NCI-H2081 treated with DMSO at 0.1 percent for 48 hours (cell line): ENCODE measurements at regions not wholly inside any gene's neighbourhood (a gene's known extent, or its start where the extent isn't known, plus 50 kb on each side); places are given as distances from the start of the nearest gene placed in this dataset.
A peak's percentile ranks its signal among the peaks of the same experiment; 100 is the strongest.
"Not testable (repeated sequence)": the region's sequence is repeated elsewhere in the genome, so short reads cannot be mapped to it uniquely, and the experiment has no call there.

Experiments used
- DNase-seq: peaks from one replicate; lab custom pipeline; 2025; lab: John Stamatoyannopoulos, UW

DNA sequence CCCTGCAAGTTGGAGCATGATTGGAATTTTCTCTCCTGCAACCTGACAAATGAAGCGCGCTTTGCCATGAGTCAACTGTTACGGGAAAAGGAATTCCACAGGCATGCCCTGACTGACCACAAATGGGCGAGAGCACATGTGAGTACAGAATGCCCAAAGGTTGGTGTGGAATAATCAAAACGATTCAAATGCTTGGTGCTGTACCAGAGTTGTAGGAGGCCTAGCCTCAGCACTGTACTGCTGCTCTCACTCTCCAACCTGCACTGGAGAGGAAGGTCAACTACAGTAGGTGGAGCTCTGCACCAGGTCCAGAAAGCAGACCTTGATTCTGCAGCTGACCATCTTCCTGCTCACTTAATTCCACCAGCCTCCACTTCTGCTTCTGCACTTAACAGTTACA lies 406.9 kb upstream of the ACTBL2 start:
- no peak for DNase-seq

DNA sequence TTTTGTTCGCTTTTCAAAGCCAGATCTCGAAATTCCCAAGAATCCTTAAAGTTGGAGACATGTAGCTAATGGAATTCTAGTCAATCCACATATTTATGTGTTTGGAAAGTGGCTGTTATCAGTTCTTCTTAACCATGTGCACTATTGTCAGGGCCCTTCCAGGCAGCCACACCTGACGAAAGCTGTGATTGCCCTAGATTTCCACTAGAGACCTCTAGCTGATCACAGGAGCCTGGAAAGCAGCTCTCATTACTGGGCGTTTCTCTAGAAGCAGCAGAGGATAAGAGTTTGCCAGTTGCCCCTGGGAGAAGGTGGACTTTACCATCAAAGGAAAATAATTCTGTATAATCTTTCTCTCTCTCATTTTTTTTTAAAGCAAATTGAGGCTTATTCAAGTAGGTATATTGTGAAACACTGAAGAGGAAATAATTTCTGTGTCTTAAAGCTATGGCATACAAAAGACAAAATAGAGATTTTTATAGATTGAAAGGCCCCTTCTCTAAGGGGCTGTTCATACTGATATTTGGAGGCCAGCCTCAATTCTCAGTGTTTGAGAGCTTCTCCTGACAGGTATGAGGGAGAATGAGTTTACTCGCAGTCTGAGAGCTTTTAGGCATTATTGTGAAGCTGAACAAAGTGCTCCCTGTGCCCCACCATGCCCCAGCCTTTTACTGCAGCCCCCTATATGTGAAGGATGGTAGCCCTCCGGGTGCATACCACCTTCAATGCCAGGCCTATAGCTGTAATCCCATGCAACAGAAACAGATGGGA lies 405.4 kb upstream of the ACTBL2 start:
- peak; percentile 32 for DNase-seq

DNA sequence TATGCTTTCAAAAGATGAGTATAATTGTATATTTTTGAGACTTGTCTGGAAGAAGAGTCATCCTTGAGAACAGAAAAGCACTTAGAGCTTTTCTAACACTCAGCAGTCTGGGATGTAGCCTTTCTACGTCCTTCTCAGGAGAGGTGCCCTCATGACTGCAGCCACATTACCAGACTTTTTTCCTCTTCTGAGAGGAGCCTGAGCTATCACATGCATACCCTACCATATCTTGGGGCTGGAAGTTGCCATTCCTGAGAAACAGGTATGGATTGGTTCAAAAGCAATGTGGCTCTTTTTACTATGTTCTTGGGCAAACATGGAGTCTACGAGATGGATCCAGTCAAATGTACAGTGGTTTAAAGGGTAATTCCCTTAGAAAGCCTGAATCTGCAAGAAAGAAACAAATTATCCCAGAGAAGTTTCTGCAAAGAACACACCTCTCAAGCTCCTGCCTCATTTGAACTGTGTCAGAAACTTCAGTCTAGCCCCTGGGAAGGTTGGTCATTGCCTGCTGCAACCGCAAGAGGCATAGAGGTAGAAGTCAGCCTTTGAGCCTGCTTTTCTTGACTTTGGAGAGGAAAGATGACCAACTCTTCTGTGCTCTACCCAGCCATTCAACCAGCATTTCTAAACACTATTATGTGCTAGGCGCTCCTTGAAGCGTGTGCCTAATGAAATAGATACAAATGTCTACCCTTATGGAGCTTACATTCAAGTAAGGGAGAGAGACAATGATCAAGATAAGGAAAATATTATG lies 401.9 kb upstream of the ACTBL2 start:
- DNase-seq: no peak

DNA sequence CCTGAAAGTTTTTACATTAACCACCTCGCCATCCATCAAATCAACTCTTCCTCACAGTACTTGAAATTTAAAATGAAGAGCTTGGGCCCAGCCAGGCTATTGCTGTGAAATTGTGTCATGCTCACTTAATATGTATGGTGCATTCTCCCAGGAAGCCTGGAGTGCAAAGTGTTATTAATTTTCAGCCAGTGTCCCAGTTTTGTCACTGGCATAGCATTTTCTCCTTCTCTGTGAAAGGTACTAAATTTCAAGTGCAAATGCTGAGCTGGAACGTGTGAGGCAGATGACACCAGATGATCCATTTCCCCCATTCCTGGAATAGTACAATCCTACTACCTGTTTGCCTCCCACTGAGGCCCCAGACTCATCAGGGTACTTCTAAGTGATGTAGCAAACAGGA lies 397.6 kb upstream of the ACTBL2 start:
- no peak for DNase-seq

DNA sequence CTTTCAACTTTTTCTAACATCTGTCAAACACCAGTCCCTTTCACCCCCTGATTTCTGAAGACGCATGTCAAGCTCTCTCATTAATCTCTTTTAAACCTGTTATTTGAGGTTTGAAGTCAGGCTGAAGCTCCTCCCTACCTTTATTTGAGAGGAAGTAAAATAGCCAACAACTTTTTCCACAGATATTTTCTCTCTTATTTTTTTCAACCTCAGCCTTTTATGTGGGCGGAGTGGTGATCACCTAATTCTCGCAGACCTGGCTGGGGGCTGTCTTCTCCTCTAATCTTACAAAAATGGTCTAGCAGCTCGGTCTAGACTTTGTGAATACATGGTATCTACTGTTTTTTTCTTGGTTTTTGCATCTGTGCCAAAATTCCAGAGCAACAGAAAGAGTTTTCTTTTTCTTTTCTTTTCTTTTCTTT lies 395.7 kb upstream of the ACTBL2 start:
- DNase-seq: no peak

DNA sequence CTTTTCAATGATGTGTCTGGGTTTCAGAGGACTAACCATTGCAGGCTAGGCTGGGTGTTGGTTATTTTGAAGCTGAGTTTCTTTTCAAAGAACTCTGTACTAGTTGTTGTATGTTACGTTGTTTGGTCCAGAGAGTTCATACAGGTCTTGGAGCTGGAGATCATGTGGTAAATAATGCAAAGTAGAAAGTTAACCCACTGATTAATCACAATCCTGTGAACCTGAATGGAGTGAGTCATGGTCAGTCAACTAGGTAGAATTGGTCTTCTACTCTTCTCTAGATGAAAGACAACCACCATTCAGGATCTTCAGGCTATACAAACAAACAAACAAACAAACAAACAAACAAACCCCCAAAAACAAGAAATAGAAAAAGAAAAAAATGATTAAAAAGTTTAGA lies 388.9 kb upstream of the ACTBL2 start:
- no peak for DNase-seq

DNA sequence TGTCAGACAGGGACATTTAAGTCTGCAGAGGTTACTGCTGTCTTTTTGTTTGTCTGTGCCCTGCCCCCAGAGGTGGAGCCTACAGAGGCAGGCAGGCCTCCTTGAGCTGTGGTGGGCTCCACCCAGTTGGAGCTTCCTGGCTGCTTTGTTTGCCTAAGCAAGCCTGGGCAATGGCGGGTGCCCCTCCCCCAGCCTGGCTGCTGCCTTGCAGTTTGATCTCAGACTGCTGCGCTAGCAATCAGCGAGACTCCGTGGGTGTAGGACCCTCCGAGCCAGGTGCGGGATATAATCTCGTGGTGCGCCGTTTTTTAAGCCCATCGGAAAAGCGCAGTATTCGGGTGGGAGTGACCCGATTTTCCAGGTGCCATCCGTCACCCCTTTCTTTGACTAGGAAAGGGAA lies 387.7 kb upstream of the ACTBL2 start:
- not testable (repeated sequence) for DNase-seq

DNA sequence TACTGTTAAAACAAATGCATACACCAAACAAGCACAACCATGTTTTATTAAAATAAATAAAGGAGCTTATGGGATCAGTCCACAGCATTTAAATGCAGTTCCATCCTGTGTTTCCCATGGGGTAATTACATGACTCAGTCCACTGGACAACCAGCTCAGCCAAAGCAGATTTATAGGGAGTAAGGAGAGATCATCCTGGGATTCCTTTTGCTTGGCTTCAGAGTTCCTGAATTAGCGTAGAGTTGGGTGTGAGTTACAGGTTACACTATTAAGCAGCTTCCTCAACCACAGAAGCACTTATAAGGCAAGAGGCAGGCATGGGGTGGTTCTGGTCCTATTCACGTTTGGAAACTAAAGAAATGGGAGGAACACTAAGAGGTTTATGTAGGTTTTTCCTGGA lies 381.1 kb upstream of the ACTBL2 start:
- no peak for DNase-seq

DNA sequence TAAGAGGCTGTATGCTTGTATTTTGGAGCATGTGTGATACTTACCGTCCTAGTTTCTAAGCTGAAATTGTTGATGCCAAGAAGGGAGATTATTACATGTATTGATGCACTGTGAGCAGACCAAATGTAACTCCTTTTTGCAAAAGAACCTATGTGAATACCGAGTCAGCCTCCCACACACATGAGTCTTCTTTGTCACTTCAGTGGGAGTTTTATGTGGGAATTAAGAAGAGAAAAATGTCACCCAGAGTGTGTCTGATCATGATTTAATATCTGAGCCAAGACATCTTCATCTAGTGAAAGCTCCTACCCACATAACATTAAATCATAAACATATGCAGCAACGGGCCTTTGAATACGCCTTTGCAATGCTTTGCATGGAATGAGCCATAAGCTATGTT lies 380.3 kb upstream of the ACTBL2 start:
- DNase-seq: no peak

DNA sequence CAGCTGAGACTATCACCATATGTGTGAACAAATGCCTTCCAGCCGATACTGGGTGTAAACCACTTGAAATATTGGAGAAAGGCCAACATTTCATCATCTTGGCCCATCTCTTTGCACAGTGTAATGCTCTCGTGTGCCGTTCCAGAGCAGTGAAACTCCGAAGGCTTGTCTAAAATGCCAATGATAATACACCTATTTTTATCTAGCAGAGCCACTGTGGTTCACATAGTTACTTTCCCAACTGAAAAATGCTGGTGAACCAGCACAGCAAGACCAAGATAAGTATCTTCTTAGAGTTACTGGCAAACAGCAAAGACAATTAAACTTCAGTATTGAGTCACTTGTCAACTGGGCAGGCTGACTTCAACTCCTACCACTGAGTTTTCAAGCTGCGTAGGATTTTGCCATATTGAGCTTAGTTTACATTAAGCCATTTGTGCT lies 379.9 kb upstream of the ACTBL2 start:
- DNase-seq: no peak

DNA sequence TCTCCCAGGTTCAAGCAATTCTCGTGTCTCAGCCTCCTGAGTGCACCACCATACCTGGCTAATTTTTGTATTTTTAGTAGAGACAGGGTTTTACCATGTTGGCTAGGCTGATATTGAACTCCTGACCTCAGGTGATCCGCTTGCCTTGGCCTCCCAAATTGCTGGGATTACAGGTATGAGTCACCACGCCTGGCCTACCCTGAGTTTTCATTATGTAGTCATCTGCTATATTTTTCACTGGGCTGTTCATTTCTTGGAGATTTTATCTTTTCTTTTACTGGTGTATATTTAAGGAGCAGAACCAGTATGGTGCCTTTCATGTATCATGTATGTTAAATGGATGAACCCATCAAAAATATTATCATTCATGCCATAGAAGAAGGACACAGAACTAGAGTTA lies 377.0 kb upstream of the ACTBL2 start:
- no peak for DNase-seq

DNA sequence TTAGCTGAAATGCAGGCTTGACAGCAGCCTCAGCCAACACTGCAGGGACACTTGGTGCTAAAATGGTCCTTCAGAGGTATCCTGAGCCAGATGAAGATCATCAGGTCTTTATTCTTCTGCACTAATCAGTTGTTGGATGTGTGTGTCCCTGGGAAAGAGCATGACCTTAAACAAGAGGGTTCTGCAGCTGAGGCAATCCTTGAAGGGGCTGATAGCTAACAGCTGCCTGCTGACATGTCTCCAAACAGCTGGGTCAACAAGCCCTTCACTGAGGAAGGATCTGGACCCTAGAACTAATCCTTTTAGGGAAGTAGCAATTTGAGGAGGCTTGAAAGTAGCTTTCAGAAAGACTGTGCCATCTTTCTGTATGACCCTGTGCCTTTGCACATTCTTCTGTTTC lies 376.3 kb upstream of the ACTBL2 start:
- DNase-seq: no peak

DNA sequence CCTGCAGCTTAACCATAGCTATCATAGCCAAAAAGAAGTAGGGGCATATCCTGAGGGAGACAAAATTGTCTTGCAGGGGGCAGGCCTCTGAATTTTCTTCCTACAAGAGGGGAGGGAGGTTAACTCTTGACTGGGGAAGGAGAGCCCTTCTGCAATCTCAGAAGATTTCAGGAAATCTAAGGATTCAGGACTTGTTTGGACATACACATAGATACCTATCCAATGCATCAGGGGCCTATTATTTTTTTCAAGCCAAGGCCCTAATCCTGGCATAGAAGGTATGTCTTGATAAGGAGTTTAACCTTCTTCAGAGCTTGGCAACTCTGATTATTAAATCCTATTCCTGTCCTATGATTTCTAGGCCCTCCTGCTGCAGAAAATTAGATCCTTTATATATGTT lies 375.1 kb upstream of the ACTBL2 start:
- DNase-seq: no peak

DNA sequence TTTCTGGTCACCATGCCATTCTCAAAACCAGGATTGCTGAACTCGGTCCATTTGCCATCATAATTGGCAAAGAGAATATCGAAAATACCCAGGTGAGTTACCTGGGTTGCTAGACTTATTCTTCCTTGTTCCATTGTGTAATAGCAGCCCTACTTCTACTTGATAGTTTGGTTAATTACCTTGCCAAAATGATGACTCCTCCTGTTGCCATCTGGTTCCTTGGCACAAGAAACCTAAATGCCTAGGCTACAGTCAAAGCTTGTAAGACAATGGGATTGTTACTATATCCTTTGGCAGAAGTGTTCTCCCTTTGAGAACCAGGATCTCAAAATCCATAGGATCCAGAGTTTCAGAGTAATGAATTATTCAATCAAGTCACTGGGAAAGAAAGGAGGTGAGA lies 373.2 kb upstream of the ACTBL2 start:
- no peak for DNase-seq

DNA sequence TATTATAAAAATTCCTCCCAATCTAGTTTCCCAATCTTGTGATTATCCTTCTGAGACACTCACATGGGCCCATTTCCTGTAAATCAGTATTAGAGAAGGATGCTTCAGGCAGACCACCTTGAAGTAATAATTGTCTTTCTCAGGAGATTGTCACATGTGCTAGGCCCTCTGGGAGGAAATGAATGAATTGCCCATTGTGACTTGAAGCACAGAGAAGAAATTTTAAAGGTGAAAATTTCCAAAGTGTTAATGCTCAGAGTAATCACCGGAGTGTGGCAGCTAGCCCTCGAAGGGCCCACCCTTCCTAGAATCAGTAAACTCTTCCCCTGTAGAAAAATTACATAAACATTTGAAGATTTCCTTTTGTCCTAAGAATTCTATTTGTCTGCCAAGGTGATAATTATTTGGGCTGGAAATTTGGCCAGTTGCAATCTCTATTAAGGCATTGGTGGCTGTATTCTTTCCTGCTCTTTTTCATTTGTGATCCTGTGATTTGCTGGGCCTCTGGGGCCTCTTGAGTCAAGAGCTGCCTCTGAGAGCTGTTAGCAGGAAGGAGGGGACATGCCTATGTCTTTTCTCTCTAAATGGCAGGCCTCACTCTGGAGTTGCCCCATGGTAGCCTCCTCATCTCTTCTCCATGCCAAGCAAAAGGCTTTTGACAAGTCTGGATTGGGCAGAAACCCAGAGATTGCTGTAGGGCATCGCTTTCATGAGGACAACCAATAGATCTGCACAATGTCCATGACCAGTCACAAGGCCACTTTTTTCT lies 371.5 kb upstream of the ACTBL2 start:
- DNase-seq: no peak

DNA sequence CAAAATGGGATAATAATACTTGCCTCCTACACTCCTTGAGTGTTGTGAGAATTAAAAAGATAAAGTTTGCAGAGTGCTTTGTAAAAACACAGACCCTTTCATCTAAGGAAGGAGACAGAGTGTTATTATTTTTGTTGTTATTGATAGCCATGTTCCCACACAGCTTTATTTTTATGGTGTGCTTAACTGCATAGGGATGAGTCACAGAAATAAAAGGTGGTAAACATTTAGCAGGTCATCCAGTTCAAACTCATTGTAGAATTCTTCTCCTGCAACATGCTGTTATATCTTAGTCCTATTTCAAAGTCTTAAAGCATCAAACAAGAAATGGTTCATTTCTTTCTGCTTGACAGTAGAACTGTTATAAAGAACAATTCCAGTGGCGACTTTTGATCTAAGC lies 367.5 kb upstream of the ACTBL2 start:
- DNase-seq: no peak

DNA sequence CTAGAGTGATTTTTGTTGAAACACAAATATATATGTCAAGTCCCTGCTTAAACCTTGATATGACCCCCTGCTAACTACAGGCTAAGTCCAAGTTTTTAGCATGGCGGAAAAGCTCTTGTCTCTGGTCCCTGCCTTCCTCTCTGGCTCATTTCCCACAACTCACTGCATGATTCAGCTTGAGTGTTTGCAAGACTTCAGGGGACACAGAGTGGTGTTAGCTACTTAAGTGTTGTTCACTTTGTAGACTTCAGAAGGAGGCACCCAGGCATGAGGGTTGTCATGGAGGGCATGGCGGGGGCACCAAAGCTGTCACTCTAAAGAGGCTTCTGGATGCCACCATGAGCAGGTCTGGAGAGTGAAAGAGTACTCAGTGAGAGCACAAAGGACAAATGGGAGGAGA lies 362.4 kb upstream of the ACTBL2 start:
- DNase-seq: no peak

DNA sequence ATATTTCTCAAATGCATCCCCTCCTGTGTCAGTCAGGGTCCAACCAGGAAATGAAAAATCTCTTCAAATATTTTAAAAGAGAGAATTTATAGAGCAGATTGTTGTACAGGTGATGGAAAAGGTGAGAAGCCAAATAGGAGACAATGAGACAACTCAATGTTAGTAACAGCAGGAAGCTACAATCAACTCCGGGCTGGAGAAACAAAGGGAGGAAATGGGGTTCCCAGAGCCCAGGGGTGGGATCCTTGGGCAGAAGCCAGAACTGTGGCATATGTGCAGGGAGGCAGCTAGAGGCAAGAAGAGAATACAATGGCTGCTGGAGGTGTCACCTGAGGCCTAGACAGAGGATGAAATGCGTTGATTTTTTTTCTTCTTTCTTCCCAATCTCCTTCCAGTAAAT lies 361.8 kb upstream of the ACTBL2 start:
- DNase-seq: no peak

DNA sequence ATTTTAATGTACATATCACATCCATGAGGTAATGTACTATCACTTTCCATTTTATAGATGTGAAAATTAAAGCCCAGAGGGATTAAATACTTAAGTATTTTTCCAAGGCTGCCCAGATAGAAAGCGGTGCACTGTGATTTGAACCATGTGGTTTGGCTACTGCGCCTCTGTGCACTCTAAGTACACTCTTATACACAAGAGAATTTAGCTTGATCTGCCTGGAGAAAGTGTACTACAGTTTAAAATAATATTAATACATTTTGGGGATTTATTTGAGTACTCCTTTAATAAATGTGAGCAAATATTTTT lies 360.4 kb upstream of the ACTBL2 start:
- DNase-seq: no peak

DNA sequence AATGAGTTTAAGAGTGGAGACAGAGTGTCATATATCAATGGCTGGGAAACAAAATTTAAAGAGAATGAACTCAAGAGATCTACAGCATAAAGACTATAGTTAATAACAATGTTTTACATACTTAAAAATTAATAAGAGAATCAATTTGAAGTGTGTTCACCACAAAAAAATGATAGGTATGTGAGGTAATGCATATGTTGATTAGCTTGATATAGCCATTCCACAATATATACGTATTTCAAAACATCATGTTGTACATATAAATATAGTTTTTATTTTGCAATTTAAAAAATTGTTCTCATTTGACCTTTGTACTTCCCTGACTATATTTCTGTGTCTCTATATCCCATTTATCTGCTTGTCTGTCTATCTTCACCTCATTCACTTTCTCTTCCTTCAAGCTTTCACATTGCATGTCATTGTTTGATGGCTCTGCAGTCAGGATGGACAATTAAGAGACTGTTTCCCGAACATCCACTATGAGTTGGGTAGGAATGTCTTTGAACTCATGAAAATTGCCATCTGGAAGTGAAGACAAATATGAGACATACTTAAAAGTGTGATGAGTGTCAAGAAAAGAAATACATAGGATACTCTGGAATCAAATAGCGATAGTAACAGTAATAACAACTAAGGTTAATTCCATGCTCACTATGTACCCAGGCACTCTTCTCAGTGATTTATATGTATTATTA lies 359.9 kb upstream of the ACTBL2 start:
- no peak for DNase-seq

DNA sequence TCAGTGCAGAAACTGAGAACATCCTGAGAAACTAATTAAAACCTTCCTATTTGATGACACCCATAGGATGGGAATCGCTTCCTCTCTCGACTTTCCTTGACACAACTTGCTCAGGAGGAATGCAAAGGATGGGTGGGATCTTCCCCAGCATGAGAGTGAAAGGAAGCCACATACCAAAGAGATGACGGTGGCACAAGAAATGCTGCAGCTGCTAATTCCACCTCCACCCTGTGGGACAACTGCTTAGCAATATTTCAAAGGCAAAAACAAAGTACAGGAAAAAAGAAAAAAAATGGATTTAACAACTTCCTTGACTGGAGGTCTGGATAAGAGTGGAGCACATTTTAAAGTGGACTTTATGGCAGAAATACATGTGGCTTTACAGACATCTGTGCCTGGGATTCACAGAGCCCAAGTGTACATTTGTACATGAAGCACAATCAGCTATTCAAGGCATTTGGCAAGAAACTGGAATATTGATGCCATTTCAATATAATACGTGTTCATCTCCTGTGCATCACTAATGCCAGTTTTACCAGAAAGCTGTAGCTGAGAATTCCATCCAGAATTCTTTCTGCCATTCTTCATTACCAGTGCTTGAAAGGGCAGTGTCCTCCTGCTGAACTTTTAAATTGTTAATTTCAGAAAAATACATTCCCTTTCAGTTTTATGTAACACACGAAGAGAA lies 359.2 kb upstream of the ACTBL2 start:
- DNase-seq: no peak
